Thoracic aorta (tissue), 2 donors: ENCODE measurements at regions not wholly inside any gene's neighbourhood (a gene's known extent, or its start where the extent isn't known, plus 50 kb on each side); places are given as distances from the start of the nearest gene placed in this dataset.

ENCODE experiments used
- ATAC-seq: fragments of 150-250 bp; one replicate; pipeline ENCODE4 v1.8.0; 2017; ENCODE audit warnings: low read depth; ENCODE audit not compliant: insufficient number of reproducible peaks, low FRiP score
- DNase-seq: peaks from one replicate; pipeline ENCODE4 v3.0.0-alpha.2; 2020; ENCODE audit warnings: low spot score
- H3K27ac ChIP-seq, 2 donors: fragments of 200-600 bp; sonication (generic); 1 replicate in 1 of 2; 2 replicates in 1 of 2; pipeline ENCODE4 v1.5.1; 2016; ENCODE audit warnings: mild to moderate bottlenecking in 2 of 2, moderate library complexity in 2 of 2
- H3K27me3 ChIP-seq: fragments of 200-600 bp; sonication (generic); replicated peaks from 2 replicates; pipeline ENCODE4 v1.6.0; 2016; ENCODE audit warnings: mild to moderate bottlenecking; ENCODE audit not compliant: insufficient read depth
- H3K36me3 ChIP-seq: fragments of 200-600 bp; sonication (generic); one replicate; pipeline ENCODE4 v1.5.1; 2016
- H3K4me1 ChIP-seq, 2 donors: fragments of 200-600 bp; sonication (generic); 1 replicate in 1 of 2; 2 replicates in 1 of 2; pipeline versions ENCODE4 v1.5.1 to v1.6.0; 2016; ENCODE audit warnings: low read depth in 2 of 2, mild to moderate bottlenecking in 1 of 2; ENCODE audit not compliant: control insufficient read depth in 1 of 2
- H3K4me3 ChIP-seq: fragments of 200-600 bp; sonication (generic); 2 replicates; pipeline ENCODE4 v1.5.1; 2016; ENCODE audit warnings: mild to moderate bottlenecking
- H3K9me3 ChIP-seq: fragments of 200-600 bp; sonication (generic); 2 replicates; pipeline ENCODE4 v1.5.1; 2016
- TF ChIP-seq, protein P1 (sequence below): fragments of 200-600 bp; sonication (generic); IDR thresholded peaks from one replicate; pipeline ENCODE4 v1.5.1; 2019; ENCODE audit warnings: antibody characterized with exemption

DNA sequence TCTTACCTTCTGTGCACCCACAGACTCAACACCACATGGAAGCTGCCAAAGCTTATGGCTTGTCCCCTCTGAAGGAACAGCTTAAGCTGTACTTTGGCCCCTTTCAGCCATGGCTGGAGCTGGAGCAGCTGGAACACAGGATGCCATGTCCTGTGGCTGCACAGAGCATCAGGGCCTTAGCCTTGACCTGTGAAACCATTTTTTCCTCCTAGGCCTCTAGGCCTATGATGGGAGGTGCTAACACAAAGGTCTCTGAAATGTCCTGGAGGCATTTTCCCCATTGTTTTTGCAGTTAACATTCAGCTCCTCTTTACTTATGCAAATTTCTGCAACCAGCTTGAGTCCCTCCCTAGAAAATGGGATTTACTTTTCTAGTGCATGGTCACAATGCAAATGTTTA, 461.4 kb upstream of the TYRP1 start:
- Histone ChIP-seq H3K27me3 (peaks cover 3% of the 10 kb centered on the region), H3K36me3 (no peaks in the 10 kb centered on the region), H3K9me3 (peaks cover 4% of the 10 kb centered on the region), H3K4me1 (no peaks in the 10 kb centered on the region), H3K4me3 (no peak overlapping the region), H3K27ac (no peak overlapping the region)
- ATAC-seq: no peak
- TF ChIP-seq, protein P1, sequence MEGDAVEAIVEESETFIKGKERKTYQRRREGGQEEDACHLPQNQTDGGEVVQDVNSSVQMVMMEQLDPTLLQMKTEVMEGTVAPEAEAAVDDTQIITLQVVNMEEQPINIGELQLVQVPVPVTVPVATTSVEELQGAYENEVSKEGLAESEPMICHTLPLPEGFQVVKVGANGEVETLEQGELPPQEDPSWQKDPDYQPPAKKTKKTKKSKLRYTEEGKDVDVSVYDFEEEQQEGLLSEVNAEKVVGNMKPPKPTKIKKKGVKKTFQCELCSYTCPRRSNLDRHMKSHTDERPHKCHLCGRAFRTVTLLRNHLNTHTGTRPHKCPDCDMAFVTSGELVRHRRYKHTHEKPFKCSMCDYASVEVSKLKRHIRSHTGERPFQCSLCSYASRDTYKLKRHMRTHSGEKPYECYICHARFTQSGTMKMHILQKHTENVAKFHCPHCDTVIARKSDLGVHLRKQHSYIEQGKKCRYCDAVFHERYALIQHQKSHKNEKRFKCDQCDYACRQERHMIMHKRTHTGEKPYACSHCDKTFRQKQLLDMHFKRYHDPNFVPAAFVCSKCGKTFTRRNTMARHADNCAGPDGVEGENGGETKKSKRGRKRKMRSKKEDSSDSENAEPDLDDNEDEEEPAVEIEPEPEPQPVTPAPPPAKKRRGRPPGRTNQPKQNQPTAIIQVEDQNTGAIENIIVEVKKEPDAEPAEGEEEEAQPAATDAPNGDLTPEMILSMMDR: no peak
- no peak for DNase-seq

DNA sequence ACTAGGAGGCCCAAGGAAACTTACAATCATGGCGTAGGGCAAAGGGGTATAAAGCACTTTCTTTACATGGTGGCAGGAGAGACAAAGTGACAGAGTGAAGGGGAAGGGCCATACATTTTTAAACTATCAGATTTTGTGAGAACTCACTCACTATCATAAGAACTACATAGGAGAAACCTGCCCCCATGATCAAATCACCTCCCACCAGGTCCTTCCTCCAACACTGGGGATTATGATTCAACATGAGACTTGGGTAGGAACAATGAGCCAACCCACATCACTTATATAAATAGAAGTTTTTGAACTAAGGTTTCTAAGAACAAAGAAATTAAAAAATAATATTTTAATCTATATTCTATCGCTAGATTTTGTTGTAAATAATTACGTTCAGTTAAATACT, 460.3 kb upstream of the TYRP1 start:
- TF ChIP-seq, protein P1: no peak
- Histone ChIP-seq H3K4me3 (no peak overlapping the region), H3K36me3 (no peaks in the 10 kb centered on the region), H3K4me1 (no peaks in the 10 kb centered on the region), H3K9me3 (peaks cover 4% of the 10 kb centered on the region), H3K27me3 (peaks cover 3% of the 10 kb centered on the region), H3K27ac (no peak overlapping the region)
- DNase-seq: no peak
- ATAC-seq: no peak

DNA sequence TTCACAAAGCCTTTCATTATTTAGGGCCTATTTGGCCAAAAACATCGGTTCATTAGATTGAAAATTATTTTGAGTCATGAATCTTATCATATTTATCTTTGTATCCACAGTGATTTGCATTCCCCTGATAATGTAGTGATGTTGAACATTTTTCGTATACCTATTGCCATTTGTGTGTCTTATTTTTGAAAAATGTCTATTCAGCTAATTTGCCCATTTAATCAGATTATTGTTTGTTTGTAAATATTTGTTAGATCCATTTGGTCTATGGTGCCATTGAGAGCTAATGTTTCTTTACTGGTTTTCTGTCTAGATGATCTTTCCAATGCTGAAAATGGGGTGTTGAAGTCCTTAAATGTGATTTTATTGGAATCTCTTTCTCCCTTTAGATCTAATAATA, 439.2 kb upstream of the TYRP1 start:
- H3K27ac ChIP-seq: no peak overlapping the region
- H3K36me3 ChIP-seq: no peaks in the 10 kb centered on the region
- DNase-seq (no peak), ATAC-seq (no peak)
- H3K4me3 ChIP-seq: no peak overlapping the region
- H3K9me3 ChIP-seq: no peaks in the 10 kb centered on the region
- H3K4me1 ChIP-seq: no peaks in the 10 kb centered on the region
- TF ChIP-seq, protein P1: no peak
- no peaks in the 10 kb centered on the region for H3K27me3 ChIP-seq

DNA sequence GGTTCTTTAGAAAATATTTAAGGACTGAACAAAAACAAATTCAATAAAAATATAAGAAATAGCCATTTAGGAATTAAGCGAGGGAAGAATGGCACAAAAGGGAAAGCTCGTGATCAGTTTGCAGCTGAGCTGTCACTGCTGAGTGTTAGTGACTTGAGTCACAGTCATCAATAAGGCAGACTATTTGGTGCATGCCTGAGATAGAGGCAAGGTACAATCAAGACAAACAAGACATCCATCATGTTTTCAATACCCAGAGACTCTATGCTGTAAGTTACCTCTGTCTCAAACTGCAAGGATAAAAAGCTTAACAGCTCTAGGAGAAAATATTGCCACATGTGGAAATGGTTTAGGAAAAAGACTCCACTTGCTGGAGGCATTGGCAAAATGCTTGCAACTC, 426.4 kb upstream of the TYRP1 start:
- Histone ChIP-seq H3K4me1 (peaks cover 0 to 2% of the 10 kb centered on the region in 2 donors), H3K27me3 (no peaks in the 10 kb centered on the region), H3K36me3 (no peaks in the 10 kb centered on the region), H3K27ac (no peak overlapping the region), H3K4me3 (no peak overlapping the region), H3K9me3 (no peaks in the 10 kb centered on the region)
- TF ChIP-seq, protein P1: no peak
- DNase-seq (no peak), ATAC-seq (no peak)

DNA sequence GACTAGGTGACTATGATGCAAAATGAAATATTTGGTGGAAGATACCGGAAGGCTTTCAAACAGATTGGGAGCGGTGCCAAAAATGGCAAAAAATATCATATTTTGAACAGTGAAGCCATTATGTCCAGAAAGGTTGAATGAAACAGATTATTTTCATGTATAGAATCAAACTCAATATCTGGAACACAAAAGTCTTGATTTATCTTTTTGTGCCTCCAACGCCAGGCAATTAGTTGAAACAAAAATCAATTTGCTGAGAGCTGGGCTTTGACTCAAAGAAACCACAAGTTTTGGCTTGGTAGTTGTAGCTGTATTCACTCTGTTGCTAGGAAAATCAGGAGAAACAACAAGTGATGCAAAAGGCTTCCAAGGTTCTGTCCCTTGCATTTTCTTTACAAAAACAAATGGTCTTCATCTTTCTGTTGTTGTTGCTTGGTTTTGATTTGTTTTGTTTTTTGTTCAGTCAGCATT, 421.7 kb upstream of the TYRP1 start:
- H3K27me3 ChIP-seq: no peaks in the 10 kb centered on the region
- ATAC-seq: no peak

More for the DNA sequence above, 421.7 kb upstream of the TYRP1 start:
- no peak overlapping the region for H3K27ac ChIP-seq
- H3K4me1 ChIP-seq: peaks cover 0 to 5% of the 10 kb centered on the region in 2 donors
- no peaks in the 10 kb centered on the region for H3K36me3 ChIP-seq
- TF ChIP-seq, protein P1: no peak
- no peak overlapping the region for H3K4me3 ChIP-seq
- no peaks in the 10 kb centered on the region for H3K9me3 ChIP-seq
- DNase-seq: no peak
